ENCODE measurements at regions not wholly inside any gene's neighbourhood (a gene's known extent, or its start where the extent isn't known, plus 50 kb on each side); places are given as distances from the start of the nearest gene placed in this dataset.

GRCh38 chr20:39941245-39941644 lies 747.8 kb downstream of the MAFB start:
- TF ChIP-seq, protein P1, sequence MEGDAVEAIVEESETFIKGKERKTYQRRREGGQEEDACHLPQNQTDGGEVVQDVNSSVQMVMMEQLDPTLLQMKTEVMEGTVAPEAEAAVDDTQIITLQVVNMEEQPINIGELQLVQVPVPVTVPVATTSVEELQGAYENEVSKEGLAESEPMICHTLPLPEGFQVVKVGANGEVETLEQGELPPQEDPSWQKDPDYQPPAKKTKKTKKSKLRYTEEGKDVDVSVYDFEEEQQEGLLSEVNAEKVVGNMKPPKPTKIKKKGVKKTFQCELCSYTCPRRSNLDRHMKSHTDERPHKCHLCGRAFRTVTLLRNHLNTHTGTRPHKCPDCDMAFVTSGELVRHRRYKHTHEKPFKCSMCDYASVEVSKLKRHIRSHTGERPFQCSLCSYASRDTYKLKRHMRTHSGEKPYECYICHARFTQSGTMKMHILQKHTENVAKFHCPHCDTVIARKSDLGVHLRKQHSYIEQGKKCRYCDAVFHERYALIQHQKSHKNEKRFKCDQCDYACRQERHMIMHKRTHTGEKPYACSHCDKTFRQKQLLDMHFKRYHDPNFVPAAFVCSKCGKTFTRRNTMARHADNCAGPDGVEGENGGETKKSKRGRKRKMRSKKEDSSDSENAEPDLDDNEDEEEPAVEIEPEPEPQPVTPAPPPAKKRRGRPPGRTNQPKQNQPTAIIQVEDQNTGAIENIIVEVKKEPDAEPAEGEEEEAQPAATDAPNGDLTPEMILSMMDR (IDR thresholded peaks at IDR 0.05) = no peak
- no peak for TF ChIP-seq POLR2A (IDR thresholded peaks at IDR 0.05)
- no peak for TF ChIP-seq EP300 (IDR thresholded peaks at IDR 0.05)
